AG09309 (cell line): ENCODE measurements at regions not wholly inside any gene's neighbourhood (a gene's known extent, or its start where the extent isn't known, plus 50 kb on each side); places are given as distances from the start of the nearest gene placed in this dataset.

Source experiments
- DNase-seq: peaks from one replicate; pipeline ENCODE4 v3.0.0-alpha.2; 2010; ENCODE audit warnings: low read depth
- H3K4me3 ChIP-seq: 2 replicates; pipeline ENCODE4 v1.5.1; 2011; ENCODE audit warnings: mild to moderate bottlenecking, low read depth, low read length, moderate library complexity; ENCODE audit not compliant: control insufficient read depth
- CTCF ChIP-seq: IDR thresholded peaks from 2 replicates; pipeline ENCODE4 v1.5.1; 2011; ENCODE audit warnings: mild to moderate bottlenecking, low read depth, low read length, inconsistent platforms; ENCODE audit not compliant: insufficient read depth, control insufficient read depth; ENCODE audit errors: missing control alignments

GRCh38 chr7:15783987-15784693, 97.7 kb upstream of the MEOX2 start:
- H3K4me3 ChIP-seq: no peak overlapping the region
- no peak for TF ChIP-seq CTCF
- DNase-seq: no peak

GRCh38 chr7:15782656-15783055, 96.2 kb upstream of the MEOX2 start:
- no peak overlapping the region for H3K4me3 ChIP-seq
- TF ChIP-seq CTCF: no peak
- DNase-seq: no peak

- no peak for TF ChIP-seq CTCF
- H3K4me3 ChIP-seq: no peak overlapping the region
- DNase-seq: no peak
Observed at GRCh38 chr7:15781944-15782343, 95.5 kb upstream of the MEOX2 start.

GRCh38 chr7:15780271-15780670, 93.8 kb upstream of the MEOX2 start:
- DNase-seq: no peak
- no peak overlapping the region for H3K4me3 ChIP-seq
- no peak for TF ChIP-seq CTCF

GRCh38 chr7:15778191-15778590, 91.7 kb upstream of the MEOX2 start:
- no peak overlapping the region for H3K4me3 ChIP-seq
- TF ChIP-seq CTCF: no peak
- DNase-seq: no peak

GRCh38 chr7:15765753-15766152, 79.3 kb upstream of the MEOX2 start:
- H3K4me3 ChIP-seq: no peak overlapping the region
- no peak for TF ChIP-seq CTCF
- no peak for DNase-seq
